Glutamatergic neuron (in vitro differentiated cells): ENCODE measurements at regions not wholly inside any gene's neighbourhood (a gene's known extent, or its start where the extent isn't known, plus 50 kb on each side); places are given as distances from the start of the nearest gene placed in this dataset.

ENCODE experiments used
- DNase-seq: peaks from one replicate; pipeline ENCODE4 v3.0.0; 2022
- H3K27ac Mint-ChIP-seq: one replicate; pipeline ENCODE4 v1.8.0; 2020; ENCODE audit warnings: mild to moderate bottlenecking, mixed read lengths, inconsistent platforms; ENCODE audit not compliant: unreplicated experiment
- H3K27me3 Mint-ChIP-seq: one replicate; pipeline ENCODE4 v1.8.0; 2020; ENCODE audit warnings: mild to moderate bottlenecking, moderate library complexity, mixed read lengths, inconsistent platforms; ENCODE audit not compliant: unreplicated experiment
- H3K36me3 Mint-ChIP-seq: one replicate; pipeline ENCODE4 v1.8.0; 2020; ENCODE audit warnings: mild to moderate bottlenecking, mixed read lengths, inconsistent platforms; ENCODE audit not compliant: unreplicated experiment
- H3K4me1 Mint-ChIP-seq: one replicate; pipeline ENCODE4 v1.8.0; 2020; ENCODE audit warnings: mild to moderate bottlenecking, low read depth, mixed read lengths, inconsistent platforms; ENCODE audit not compliant: unreplicated experiment
- H3K4me3 Mint-ChIP-seq: one replicate; pipeline ENCODE4 v1.8.0; 2020; ENCODE audit warnings: mild to moderate bottlenecking, mixed read lengths, inconsistent platforms; ENCODE audit not compliant: unreplicated experiment
- H3K9me3 Mint-ChIP-seq: one replicate; pipeline ENCODE4 v1.8.0; 2020; ENCODE audit warnings: mild to moderate bottlenecking, moderate library complexity, mixed read lengths, inconsistent platforms; ENCODE audit not compliant: unreplicated experiment
- TF ChIP-seq, protein P1 (sequence below): fragments of 200-600 bp; sonication (generic); IDR thresholded peaks from one replicate; pipeline ENCODE4 v1.5.0; 2021; ENCODE audit not compliant: partially characterized antibody, unreplicated experiment

GRCh38 chr5:107067395-107067794, 603.3 kb downstream of the EFNA5 start:
- TF ChIP-seq, protein P1, sequence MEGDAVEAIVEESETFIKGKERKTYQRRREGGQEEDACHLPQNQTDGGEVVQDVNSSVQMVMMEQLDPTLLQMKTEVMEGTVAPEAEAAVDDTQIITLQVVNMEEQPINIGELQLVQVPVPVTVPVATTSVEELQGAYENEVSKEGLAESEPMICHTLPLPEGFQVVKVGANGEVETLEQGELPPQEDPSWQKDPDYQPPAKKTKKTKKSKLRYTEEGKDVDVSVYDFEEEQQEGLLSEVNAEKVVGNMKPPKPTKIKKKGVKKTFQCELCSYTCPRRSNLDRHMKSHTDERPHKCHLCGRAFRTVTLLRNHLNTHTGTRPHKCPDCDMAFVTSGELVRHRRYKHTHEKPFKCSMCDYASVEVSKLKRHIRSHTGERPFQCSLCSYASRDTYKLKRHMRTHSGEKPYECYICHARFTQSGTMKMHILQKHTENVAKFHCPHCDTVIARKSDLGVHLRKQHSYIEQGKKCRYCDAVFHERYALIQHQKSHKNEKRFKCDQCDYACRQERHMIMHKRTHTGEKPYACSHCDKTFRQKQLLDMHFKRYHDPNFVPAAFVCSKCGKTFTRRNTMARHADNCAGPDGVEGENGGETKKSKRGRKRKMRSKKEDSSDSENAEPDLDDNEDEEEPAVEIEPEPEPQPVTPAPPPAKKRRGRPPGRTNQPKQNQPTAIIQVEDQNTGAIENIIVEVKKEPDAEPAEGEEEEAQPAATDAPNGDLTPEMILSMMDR, result no peak
- no peaks in the 10 kb centered on the region for H3K9me3 Mint-ChIP-seq
- no peaks in the 10 kb centered on the region for H3K27me3 Mint-ChIP-seq
- peaks cover 3% of the 10 kb centered on the region for H3K4me1 Mint-ChIP-seq
- H3K27ac Mint-ChIP-seq, result no peak overlapping the region
- DNase-seq, result no peak
- H3K36me3 Mint-ChIP-seq, result peaks cover 13% of the 10 kb centered on the region
- no peak overlapping the region for H3K4me3 Mint-ChIP-seq

DNA sequence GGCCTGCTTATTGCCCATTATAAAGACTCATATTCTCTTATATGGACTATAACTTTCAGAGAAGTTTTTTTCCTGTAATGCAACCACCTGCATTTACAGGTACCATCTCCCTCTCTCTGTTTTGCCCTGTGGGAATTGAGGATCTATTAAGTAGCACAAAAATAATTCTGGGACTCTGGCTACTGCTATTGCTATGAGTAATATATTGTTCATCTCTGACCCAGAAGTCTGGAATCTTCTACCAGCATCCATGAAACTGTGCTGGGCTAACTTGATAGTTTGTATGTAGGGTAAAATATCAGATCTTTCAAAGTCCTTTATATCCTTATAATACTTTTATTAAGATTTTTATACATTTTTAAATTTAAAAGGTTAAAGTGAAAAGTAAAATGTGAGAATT, 607.2 kb downstream of the EFNA5 start:
- Mint-ChIP-seq H3K4me1 (peaks cover 2% of the 10 kb centered on the region), H3K9me3 (no peaks in the 10 kb centered on the region), H3K27me3 (no peaks in the 10 kb centered on the region), H3K36me3 (no peaks in the 10 kb centered on the region), H3K27ac (no peak overlapping the region), H3K4me3 (no peak overlapping the region)
- TF ChIP-seq, protein P1, result no peak
- DNase-seq, result no peak

DNA sequence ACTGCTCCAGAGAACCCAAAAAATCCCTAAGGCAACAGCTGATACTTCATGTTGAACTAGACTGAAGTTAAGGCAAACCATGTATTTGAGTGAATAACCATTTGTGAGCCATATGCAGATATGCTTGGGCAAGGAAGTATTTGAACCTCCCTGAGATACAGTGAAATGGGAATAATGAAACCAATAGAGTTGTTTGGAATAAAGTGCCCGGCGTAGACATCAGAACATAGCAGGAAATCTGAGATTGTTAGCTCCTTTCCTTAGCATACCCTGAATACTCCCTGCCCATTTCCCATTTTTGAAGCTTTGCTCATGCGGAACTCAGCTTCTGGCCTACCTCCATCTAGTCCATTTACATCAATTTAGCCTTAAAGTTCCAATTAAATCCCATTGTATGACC, 611.9 kb downstream of the EFNA5 start:
- DNase-seq, result no peak
- no peaks in the 10 kb centered on the region for H3K9me3 Mint-ChIP-seq
- TF ChIP-seq, protein P1, result no peak
- H3K4me1 Mint-ChIP-seq, result peaks cover 7% of the 10 kb centered on the region
- H3K27me3 Mint-ChIP-seq, result no peaks in the 10 kb centered on the region
- no peak overlapping the region for H3K27ac Mint-ChIP-seq
- no peaks in the 10 kb centered on the region for H3K36me3 Mint-ChIP-seq
- no peak overlapping the region for H3K4me3 Mint-ChIP-seq

- DNase-seq, result no peak
- Mint-ChIP-seq H3K4me1 (peaks cover 7% of the 10 kb centered on the region), H3K9me3 (no peaks in the 10 kb centered on the region), H3K4me3 (no peak overlapping the region), H3K27ac (no peak overlapping the region), H3K27me3 (no peaks in the 10 kb centered on the region), H3K36me3 (no peaks in the 10 kb centered on the region)
- TF ChIP-seq, protein P1, result no peak
Observed at GRCh38 chr5:107058235-107058634, 612.5 kb downstream of the EFNA5 start.

DNA sequence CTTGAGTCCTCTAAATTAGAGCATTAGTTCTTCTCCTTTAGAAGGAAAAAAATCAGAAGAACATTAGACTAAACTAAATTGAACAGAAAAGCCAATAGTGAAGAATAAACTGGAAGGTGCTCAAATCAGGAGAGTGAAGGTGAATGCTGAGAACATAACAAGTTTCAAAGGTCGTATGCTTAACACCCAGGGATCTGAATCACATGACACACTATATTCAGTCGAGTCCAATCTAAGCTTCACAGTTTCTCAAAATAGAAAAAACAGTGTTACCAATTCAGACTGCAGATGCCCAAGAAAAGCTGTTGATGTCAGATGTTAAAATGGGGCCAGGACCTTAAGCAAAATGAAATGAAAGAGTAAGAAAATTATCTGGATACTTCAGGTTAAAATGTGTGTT, 614.5 kb downstream of the EFNA5 start:
- H3K9me3 Mint-ChIP-seq, result no peaks in the 10 kb centered on the region
- DNase-seq, result no peak
- no peaks in the 10 kb centered on the region for H3K27me3 Mint-ChIP-seq
- TF ChIP-seq, protein P1, result no peak
- peaks cover 7% of the 10 kb centered on the region for H3K4me1 Mint-ChIP-seq
- no peak overlapping the region for H3K4me3 Mint-ChIP-seq
- H3K27ac Mint-ChIP-seq, result no peak overlapping the region
- H3K36me3 Mint-ChIP-seq, result no peaks in the 10 kb centered on the region
